OCI-LY1 (cell line): ENCODE measurements at regions not wholly inside any gene's neighbourhood (a gene's known extent, or its start where the extent isn't known, plus 50 kb on each side); places are given as distances from the start of the nearest gene placed in this dataset.

Experiments
- CTCF ChIP-seq: fragments of 200-600 bp; sonication (generic), shearing (Covaris generic); IDR thresholded peaks from 2 replicates; pipeline ENCODE4 v1.5.1; 2017; ENCODE audit warnings: mild to moderate bottlenecking, antibody characterized with exemption, low read length, moderate library complexity, mixed read lengths
- EZH2 ChIP-seq: fragments of 200-600 bp; sonication (generic), shearing (Covaris generic); IDR thresholded peaks from 2 replicates; pipeline ENCODE4 v1.8.0; 2017; ENCODE audit warnings: borderline replicate concordance, mixed run types, mild to moderate bottlenecking, antibody characterized with exemption, low read length, moderate library complexity, mixed read lengths

GRCh38 chr6:93822434-93823265 lies 403.3 kb upstream of the EPHA7 start:
- TF ChIP-seq CTCF (no peak), EZH2 (no peak)
